Small intestine (tissue), 7 donors: ENCODE measurements at regions not wholly inside any gene's neighbourhood (a gene's known extent, or its start where the extent isn't known, plus 50 kb on each side); places are given as distances from the start of the nearest gene placed in this dataset.
A peak's percentile ranks its signal among the peaks of the same experiment; 100 is the strongest.

Experiments
- DNase-seq, 2 donors: peaks; one replicate each; pipeline versions ENCODE4 v3.0.0 to v3.0.0-alpha.2; 2013
- FAIRE-seq: peaks from 2 replicates; lab custom pipeline; 2012; peaks lifted over from hg19 to GRCh38; lab: Jason Lieb, UNC
- H3K27ac ChIP-seq, 3 donors: one replicate each; pipeline ENCODE4 v1.5.1; 2013; ENCODE audit warnings: low read length in 2 of 3, mild to moderate bottlenecking in 2 of 3, control low read depth in 1 of 3, inconsistent platforms in 1 of 3, low read depth in 1 of 3, moderate library complexity in 1 of 3
- H3K27me3 ChIP-seq, 3 donors: one replicate each; pipeline ENCODE4 v1.6.1; 2013; ENCODE audit warnings: low read length in 3 of 3, inconsistent platforms in 1 of 3; ENCODE audit not compliant: control insufficient read depth in 3 of 3, insufficient read depth in 3 of 3
- H3K36me3 ChIP-seq, 3 donors: one replicate each; pipeline ENCODE4 v1.6.1; 2013; ENCODE audit warnings: low read length in 3 of 3, inconsistent platforms in 1 of 3, low read depth in 1 of 3, mild to moderate bottlenecking in 1 of 3, moderate library complexity in 1 of 3; ENCODE audit not compliant: control insufficient read depth in 3 of 3, insufficient read depth in 2 of 3
- H3K4me1 ChIP-seq, 3 donors: one replicate each; pipeline ENCODE4 v1.6.1; 2013; ENCODE audit warnings: low read length in 2 of 3, inconsistent platforms in 1 of 3, low read depth in 1 of 3, mild to moderate bottlenecking in 1 of 3, moderate library complexity in 1 of 3; ENCODE audit not compliant: control insufficient read depth in 3 of 3, insufficient read depth in 2 of 3
- H3K4me3 ChIP-seq, 3 donors: one replicate each; pipeline ENCODE4 v1.5.1; 2013; ENCODE audit warnings: low read length in 3 of 3, control low read depth in 1 of 3, inconsistent platforms in 1 of 3, low read depth in 1 of 3, mild to moderate bottlenecking in 1 of 3, moderate library complexity in 1 of 3
- H3K9me3 ChIP-seq, 2 donors: one replicate each; pipeline ENCODE4 v1.6.1; 2013; ENCODE audit warnings: low read depth in 1 of 2, low read length in 1 of 2; ENCODE audit not compliant: control insufficient read depth in 2 of 2, insufficient read depth in 1 of 2
- WGBS, 3 donors: extraction: QIAGEN DNeasy Blood & Tissue Kit; methylation state at CpG; one replicate each; pipeline ENCODE4 v1.1.7; 2013; 5-methylcytosine and 5-hydroxymethylcytosine counted together
- donor health status: healthy with polysubstance abuse.
- donor health status: control.
- donor health status: control.
- donor health status: Bipolar disorder and iron deficiency.
- donor health status: healthy.

DNA sequence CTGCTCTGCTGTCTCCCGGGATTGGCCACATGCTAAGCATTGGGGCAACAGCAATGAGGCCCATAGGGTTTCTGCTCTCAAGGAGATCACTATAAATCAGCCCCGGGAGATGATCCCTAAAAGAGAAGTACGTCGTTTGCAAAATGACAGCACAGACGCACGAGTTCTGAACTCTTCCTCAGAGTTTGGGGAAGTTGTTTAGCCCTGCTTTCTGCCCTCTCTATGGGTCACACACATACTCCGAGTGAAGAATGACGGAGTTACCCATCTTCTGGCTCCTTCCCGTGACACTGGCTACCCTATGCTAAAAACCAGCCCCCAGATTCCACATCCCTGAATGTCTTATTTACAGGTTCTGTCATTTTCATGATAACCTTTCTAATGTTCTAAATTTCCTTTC, 258.0 kb upstream of the PLEKHG7 start:
- no peaks in the 10 kb centered on the region for H3K9me3 ChIP-seq
- peaks cover 0 to 1% (median 0%) of the 10 kb centered on the region in 3 donors for H3K27me3 ChIP-seq
- DNase-seq (no peak), FAIRE-seq (no peak)
- peaks cover 2 to 13% (median 5%) of the 10 kb centered on the region in 3 donors for H3K4me1 ChIP-seq
- H3K36me3 ChIP-seq, result no peaks in the 10 kb centered on the region
- WGBS, 3 donors, result 75 to 92% (median 86%) methylated on average over 9 of the region's 9 CpGs
- H3K27ac ChIP-seq, result peak overlapping the region in 1 of 3 donors; percentile 61
- no peak overlapping the region for H3K4me3 ChIP-seq

DNA sequence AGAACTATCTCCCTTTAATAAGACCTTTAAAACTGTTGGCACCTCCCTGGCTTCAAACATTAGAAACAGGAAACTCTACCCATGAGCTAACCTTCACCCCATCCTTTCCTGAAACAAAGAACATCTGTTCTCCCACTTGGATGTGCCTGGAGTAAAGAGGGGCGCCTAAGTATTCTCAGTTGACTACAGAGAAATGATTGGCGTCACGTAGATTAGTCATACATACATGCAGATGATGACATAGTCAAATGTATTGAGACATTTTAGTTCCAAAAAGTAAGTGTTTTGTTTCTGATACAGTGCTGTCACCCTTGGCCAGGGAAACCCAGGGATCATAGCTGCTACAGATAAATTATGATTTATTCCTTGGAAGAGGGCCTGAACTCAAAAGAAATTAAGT, 260.0 kb upstream of the PLEKHG7 start:
- Histone ChIP-seq H3K27me3 (peaks cover 0 to 1% (median 0%) of the 10 kb centered on the region in 3 donors), H3K27ac (no peak overlapping the region), H3K4me3 (no peak overlapping the region), H3K9me3 (no peaks in the 10 kb centered on the region), H3K36me3 (no peaks in the 10 kb centered on the region), H3K4me1 (peaks cover 2 to 16% (median 7%) of the 10 kb centered on the region in 3 donors)
- FAIRE-seq (no peak), DNase-seq (no peak)
- WGBS, 3 donors, result 77 to 94% (median 83%) methylated on average over 3 of the region's 3 CpGs

DNA sequence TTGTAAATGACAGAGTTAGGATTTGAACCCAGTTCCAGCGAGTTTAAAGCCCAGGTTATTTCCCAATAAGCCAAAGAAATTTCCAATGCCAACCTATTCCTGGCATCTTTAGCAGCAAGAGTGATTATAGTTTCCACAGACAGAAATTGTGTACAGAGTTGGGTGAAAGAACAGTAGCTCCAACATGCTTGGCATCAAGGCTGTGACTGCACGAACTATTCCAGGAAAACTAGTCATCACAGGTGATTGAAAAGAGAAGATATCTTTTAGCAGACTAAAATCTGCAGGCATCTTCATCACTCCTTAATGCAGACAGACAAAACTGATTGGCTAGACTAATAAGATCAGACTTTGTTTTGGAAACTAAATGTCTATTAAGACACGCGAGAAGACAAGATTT, 262.7 kb upstream of the PLEKHG7 start:
- Histone ChIP-seq H3K36me3 (no peaks in the 10 kb centered on the region), H3K27me3 (peaks cover 0 to 1% (median 0%) of the 10 kb centered on the region in 3 donors), H3K4me3 (no peak overlapping the region), H3K9me3 (no peaks in the 10 kb centered on the region), H3K27ac (no peak overlapping the region), H3K4me1 (peaks cover 0 to 6% (median 3%) of the 10 kb centered on the region in 3 donors)
- no peak for DNase-seq
- 88 to 94% (median 89%) methylated on average over 4 of the region's 4 CpGs for WGBS, 3 donors
- FAIRE-seq, result no peak

DNA sequence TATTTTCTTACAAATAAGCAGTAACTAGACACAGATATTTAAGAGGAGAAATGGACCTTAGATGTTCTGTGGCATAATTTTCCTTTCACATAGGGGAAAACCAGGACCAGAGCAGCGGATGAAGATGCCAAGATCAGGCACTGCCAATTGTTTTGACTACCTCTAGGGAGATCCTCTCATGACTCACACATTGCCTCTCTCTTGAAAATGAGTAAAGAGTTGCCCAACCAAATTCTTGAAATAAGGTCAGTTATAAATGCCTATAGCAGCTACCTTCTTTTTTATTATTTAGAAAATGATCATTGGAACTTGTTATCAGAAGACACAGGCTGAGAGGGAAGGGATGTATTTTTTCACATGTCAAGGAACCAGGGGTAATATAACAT, 263.4 kb upstream of the PLEKHG7 start:
- Histone ChIP-seq H3K9me3 (no peaks in the 10 kb centered on the region), H3K27me3 (peaks cover 0 to 1% (median 0%) of the 10 kb centered on the region in 3 donors), H3K4me3 (no peak overlapping the region), H3K36me3 (no peaks in the 10 kb centered on the region), H3K27ac (no peak overlapping the region), H3K4me1 (peaks cover 0 to 6% (median 3%) of the 10 kb centered on the region in 3 donors)
- no peak for FAIRE-seq
- WGBS, 3 donors, result 85 to 97% (median 86%) methylated on average over 1 of the region's 1 CpG
- no peak for DNase-seq

DNA sequence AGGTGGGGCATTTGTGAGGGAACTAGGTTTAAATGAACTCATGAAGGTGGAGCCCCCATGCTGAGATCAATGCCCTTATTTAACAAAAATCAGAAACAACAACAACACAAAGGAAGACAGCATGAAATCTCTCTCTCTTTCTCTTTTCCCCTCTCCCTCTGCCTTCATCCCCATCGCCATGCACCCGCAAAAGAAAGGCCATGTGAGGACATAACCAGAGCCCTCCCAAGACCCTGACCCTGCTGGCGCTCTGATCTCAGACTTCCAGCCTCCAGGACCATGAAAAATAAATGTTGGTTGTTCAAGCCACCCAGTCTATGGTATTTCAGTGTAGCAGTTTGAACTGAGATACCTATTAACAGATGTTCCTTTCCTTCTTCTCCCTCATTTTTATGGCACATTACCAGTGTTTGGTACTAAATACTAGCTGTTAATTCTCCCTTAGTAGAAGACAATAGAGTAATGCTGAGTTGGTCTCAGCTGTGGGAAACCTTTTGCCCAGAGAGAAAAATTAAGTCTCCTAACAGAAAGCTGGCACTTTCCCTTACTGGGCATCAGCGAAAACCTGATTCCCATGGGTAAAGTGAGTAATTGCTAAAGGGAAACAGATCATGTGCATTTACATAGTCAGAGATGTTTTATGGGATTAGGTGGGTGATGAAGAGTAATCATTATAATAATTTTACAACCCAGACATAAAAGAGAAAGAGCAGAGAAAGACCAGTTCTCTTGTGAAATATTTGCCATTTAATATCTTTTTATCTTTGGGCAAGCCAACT, 264.0 kb upstream of the PLEKHG7 start:
- peaks cover 0 to 6% (median 3%) of the 10 kb centered on the region in 3 donors for H3K4me1 ChIP-seq
- DNase-seq (no peak), FAIRE-seq (no peak)
- 68 to 97% (median 94%) methylated on average over 4 of the region's 4 CpGs for WGBS, 3 donors
- no peak overlapping the region for H3K4me3 ChIP-seq
- H3K27ac ChIP-seq, result no peak overlapping the region
- no peaks in the 10 kb centered on the region for H3K36me3 ChIP-seq
- no peaks in the 10 kb centered on the region for H3K9me3 ChIP-seq
- peaks cover 0 to 1% (median 0%) of the 10 kb centered on the region in 3 donors for H3K27me3 ChIP-seq

DNA sequence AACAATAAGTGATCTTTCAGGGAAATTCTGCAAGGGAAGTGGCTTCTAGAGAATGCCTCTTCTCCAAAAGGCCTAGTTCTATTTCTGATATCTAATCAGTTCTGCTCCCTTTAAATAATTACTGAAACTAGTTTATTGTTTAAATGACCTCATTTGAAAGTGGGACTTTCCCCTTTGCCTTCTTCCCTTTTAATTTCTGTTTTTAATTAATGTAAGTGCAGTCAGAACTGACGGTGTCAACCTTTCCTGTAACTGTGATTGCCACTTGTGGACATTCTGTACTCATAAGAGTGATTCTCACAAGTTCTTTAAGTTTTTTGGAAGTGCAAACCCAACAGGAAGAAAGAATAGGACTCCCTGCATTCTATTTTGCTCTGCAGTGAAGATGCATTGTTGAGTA, 265.3 kb upstream of the PLEKHG7 start:
- no peak overlapping the region for H3K4me3 ChIP-seq
- H3K36me3 ChIP-seq, result no peaks in the 10 kb centered on the region
- no peaks in the 10 kb centered on the region for H3K9me3 ChIP-seq
- FAIRE-seq (peak; percentile 10), DNase-seq (no peak)
- H3K27ac ChIP-seq, result no peak overlapping the region
- 3 to 46% (median 17%) methylated on average over 1 of the region's 1 CpG for WGBS, 3 donors
- H3K4me1 ChIP-seq, result peaks cover 0 to 6% (median 3%) of the 10 kb centered on the region in 3 donors
- H3K27me3 ChIP-seq, result peaks cover 0 to 1% (median 0%) of the 10 kb centered on the region in 3 donors

DNA sequence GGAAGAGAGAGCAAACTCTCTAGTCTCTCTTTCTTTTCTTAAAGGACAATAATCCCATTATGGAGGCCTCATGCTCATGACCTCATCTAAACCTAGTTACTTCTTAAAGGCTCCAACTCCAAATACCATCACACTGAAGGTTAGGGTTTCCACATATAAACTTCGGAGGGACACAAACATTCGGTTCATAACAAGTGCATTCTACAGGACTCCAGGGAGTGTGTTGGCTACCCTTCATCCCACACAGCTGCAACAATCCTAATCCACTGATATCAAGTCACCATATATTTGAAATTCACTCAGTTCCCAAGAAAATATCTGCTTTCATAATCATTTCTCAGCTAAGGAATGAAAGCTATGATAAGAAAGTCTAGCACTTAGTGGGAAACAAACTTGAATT, 265.9 kb upstream of the PLEKHG7 start:
- H3K4me1 ChIP-seq, result peaks cover 0 to 6% (median 3%) of the 10 kb centered on the region in 3 donors
- H3K27me3 ChIP-seq, result peaks cover 0 to under 1% (median 0%) of the 10 kb centered on the region in 3 donors
- 90 to 94% (median 92%) methylated on average over 2 of the region's 2 CpGs for WGBS, 3 donors
- H3K36me3 ChIP-seq, result no peaks in the 10 kb centered on the region
- no peak overlapping the region for H3K4me3 ChIP-seq
- DNase-seq, result no peak
- H3K27ac ChIP-seq, result no peak overlapping the region
- no peaks in the 10 kb centered on the region for H3K9me3 ChIP-seq
- FAIRE-seq, result no peak

DNA sequence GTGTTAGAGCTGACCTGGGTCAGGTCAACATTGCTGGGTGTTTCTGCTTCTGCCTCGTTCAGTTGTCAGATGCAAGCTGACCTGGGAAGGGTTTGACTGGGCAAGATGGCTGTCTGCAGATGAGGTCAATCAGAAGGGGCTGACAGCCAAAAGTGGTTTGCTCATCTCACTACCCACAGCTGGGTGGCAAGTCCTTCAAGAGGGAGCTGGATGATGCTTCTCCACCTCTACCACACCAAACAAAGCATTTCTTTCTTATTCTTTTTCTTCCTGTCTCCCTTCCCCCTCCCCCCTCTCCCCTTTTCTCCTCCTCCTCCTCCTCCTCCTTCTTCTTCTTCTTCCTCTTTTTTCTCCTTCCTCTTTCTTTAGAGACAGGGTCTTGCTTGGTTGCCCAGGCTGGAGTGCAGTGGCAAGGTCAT, 268.2 kb upstream of the PLEKHG7 start:
- peaks cover 0 to 6% (median 3%) of the 10 kb centered on the region in 3 donors for H3K4me1 ChIP-seq
- FAIRE-seq (no peak), DNase-seq (no peak)
- no peak overlapping the region for H3K27ac ChIP-seq
- H3K9me3 ChIP-seq, result no peaks in the 10 kb centered on the region
- no peaks in the 10 kb centered on the region for H3K27me3 ChIP-seq
- H3K4me3 ChIP-seq, result no peak overlapping the region
- WGBS, 3 donors, result 71 to 87% (median 83%) methylated on average over 1 of the region's 1 CpG
- no peaks in the 10 kb centered on the region for H3K36me3 ChIP-seq
